ENCODE measurements at regions not wholly inside any gene's neighbourhood (a gene's known extent, or its start where the extent isn't known, plus 50 kb on each side); places are given as distances from the start of the nearest gene placed in this dataset.

DNA sequence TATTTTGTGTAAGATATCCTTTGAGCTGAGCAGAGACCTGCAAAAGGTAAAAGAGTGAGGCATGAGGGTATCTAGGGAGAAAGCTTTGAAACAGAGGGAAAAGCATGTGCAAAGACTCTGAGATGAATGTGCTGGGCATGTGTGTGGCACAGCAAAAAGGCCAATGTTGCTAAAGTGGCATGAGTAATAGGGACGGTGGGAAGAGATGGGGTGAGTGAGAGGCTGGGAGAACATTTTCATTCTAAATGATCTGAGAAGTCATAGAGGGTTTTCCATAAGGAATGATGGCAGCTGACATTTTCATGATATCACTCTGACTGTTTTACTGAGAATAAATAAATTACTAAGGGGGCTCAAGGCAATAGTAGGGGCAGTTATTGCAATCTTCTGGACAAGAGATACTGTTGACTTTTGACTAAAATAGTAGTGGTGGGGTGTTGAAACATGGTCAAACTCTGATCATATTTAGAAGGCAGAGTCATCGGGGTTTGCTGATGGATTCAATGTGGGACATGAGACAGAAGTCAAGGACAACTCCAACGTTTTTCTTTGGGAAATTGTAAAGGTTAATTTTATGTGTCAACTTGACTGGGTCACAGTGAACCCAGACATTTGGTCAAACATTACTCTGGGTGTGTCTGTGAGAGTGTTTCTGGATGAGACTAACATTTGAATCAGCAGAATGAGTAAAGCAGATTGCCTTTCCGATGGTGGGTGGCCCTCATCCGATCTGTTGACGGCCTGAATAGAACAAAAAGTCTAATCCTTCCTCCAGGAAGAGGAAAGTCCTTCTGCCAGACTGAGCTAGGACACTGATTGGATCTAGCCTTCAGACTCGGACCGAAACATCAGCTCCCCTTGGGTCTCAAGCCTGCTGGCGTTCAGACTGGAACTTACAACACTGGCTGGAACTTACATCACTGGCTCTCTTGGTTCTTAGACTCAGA, 193.9 kb upstream of the PLXNC1 start:
- no peaks in the 10 kb centered on the region for H3K36me3 ChIP-seq (replicated peaks in 1 of 2)
- intact Hi-C loops (cut with DNase I): no loop called here
- no peaks in the 10 kb centered on the region for H3K27me3 ChIP-seq
- no peak for TF ChIP-seq POLR2A (IDR thresholded peaks at IDR 0.05)
- TF ChIP-seq, protein P1, sequence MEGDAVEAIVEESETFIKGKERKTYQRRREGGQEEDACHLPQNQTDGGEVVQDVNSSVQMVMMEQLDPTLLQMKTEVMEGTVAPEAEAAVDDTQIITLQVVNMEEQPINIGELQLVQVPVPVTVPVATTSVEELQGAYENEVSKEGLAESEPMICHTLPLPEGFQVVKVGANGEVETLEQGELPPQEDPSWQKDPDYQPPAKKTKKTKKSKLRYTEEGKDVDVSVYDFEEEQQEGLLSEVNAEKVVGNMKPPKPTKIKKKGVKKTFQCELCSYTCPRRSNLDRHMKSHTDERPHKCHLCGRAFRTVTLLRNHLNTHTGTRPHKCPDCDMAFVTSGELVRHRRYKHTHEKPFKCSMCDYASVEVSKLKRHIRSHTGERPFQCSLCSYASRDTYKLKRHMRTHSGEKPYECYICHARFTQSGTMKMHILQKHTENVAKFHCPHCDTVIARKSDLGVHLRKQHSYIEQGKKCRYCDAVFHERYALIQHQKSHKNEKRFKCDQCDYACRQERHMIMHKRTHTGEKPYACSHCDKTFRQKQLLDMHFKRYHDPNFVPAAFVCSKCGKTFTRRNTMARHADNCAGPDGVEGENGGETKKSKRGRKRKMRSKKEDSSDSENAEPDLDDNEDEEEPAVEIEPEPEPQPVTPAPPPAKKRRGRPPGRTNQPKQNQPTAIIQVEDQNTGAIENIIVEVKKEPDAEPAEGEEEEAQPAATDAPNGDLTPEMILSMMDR (IDR thresholded peaks at IDR 0.05): no peak
- DNase-seq: no peak
- no peak overlapping the region for H3K27ac ChIP-seq
- no peaks in the 10 kb centered on the region for H3K9me3 ChIP-seq (replicated peaks in 1 of 3)
- WGBS, 4 donors: 77 to 82% (median 79%) methylated on average over 9 of the region's 9 CpGs
- no peak overlapping the region for H3K4me3 ChIP-seq
- no peaks in the 10 kb centered on the region for H3K4me1 ChIP-seq (replicated peaks in 1 of 2)

GRCh38 chr12:93956551-93956950, 191.8 kb upstream of the PLXNC1 start:
- TF ChIP-seq POLR2A (IDR thresholded peaks at IDR 0.05): no peak
- TF ChIP-seq, protein P1 (IDR thresholded peaks at IDR 0.05): no peak
- no peak overlapping the region for H3K27ac ChIP-seq
- no peaks in the 10 kb centered on the region for H3K36me3 ChIP-seq (replicated peaks in 1 of 2)
- intact Hi-C loops (cut with DNase I): no loop called here
- H3K4me1 ChIP-seq (replicated peaks in 1 of 2): no peaks in the 10 kb centered on the region
- H3K4me3 ChIP-seq: no peak overlapping the region
- no peaks in the 10 kb centered on the region for H3K9me3 ChIP-seq (replicated peaks in 1 of 3)
- no peak for DNase-seq
- no peaks in the 10 kb centered on the region for H3K27me3 ChIP-seq
- 90 to 97% (median 94%) methylated on average over 2 of the region's 2 CpGs for WGBS, 4 donors

DNA sequence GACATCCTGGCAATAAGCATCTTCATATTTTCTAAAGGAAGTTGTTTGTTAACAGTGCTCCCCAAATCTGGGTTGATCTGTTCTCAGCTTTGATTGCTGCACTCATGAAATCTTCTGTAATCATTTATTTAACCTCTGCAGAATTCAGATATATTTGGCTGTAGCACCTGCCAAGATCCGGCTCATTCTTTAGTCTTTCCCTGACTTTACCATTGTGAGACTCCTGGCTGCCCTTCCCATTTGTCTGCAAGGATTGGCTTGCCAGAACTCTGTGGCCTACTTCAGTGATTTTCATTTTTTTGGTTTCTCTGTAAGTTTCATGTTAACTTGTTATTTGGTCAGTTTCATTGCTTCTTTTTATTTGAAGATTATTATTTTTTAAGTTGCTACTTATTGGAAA, 191.2 kb upstream of the PLXNC1 start:
- H3K36me3 ChIP-seq (replicated peaks in 1 of 2): no peaks in the 10 kb centered on the region
- H3K27ac ChIP-seq: no peak overlapping the region
- TF ChIP-seq POLR2A (IDR thresholded peaks at IDR 0.05): no peak
- TF ChIP-seq, protein P1 (IDR thresholded peaks at IDR 0.05): no peak
- H3K27me3 ChIP-seq: no peaks in the 10 kb centered on the region
- no peak for DNase-seq
- H3K9me3 ChIP-seq (replicated peaks in 1 of 3): no peaks in the 10 kb centered on the region
- WGBS, 4 donors: 70 to 85% (median 82%) methylated on average over 1 of the region's 1 CpG
- H3K4me3 ChIP-seq: no peak overlapping the region
- intact Hi-C loops (cut with DNase I): no loop called here
- no peaks in the 10 kb centered on the region for H3K4me1 ChIP-seq (replicated peaks in 1 of 2)

DNA sequence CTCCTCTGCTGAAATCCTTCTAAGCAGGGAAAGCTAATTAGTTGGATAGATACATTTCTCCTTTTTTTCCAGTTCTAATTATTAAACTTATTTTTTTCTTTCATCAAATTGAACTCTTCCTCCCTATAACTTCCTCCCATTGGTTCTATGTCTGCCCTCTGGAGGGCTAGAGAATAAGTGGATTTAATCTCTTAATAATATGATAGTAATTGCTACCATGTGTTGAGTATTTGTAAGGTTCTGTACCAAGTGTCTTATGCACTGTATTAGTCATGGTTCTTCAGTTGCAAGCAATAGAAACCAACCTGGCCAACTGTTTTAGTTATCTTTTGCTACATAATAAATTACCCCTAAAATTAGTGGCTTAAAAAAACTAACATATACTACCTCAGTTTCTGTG, 190.5 kb upstream of the PLXNC1 start:
- Histone ChIP-seq H3K4me3 (no peak overlapping the region), H3K36me3 (replicated peaks in 1 of 2) (no peaks in the 10 kb centered on the region), H3K9me3 (replicated peaks in 1 of 3) (no peaks in the 10 kb centered on the region), H3K27ac (no peak overlapping the region), H3K4me1 (replicated peaks in 1 of 2) (no peaks in the 10 kb centered on the region), H3K27me3 (no peaks in the 10 kb centered on the region)
- intact Hi-C loops (cut with DNase I): no loop called here
- DNase-seq: no peak
- TF ChIP-seq POLR2A (IDR thresholded peaks at IDR 0.05): no peak
- TF ChIP-seq, protein P1 (IDR thresholded peaks at IDR 0.05): no peak
